ENCODE measurements at regions not wholly inside any gene's neighbourhood (a gene's known extent, or its start where the extent isn't known, plus 50 kb on each side); places are given as distances from the start of the nearest gene placed in this dataset.

GRCh38 chr12:67727702-67728666 lies 79.4 kb downstream of the DYRK2 start (continued):
- TF ChIP-seq, protein P1, sequence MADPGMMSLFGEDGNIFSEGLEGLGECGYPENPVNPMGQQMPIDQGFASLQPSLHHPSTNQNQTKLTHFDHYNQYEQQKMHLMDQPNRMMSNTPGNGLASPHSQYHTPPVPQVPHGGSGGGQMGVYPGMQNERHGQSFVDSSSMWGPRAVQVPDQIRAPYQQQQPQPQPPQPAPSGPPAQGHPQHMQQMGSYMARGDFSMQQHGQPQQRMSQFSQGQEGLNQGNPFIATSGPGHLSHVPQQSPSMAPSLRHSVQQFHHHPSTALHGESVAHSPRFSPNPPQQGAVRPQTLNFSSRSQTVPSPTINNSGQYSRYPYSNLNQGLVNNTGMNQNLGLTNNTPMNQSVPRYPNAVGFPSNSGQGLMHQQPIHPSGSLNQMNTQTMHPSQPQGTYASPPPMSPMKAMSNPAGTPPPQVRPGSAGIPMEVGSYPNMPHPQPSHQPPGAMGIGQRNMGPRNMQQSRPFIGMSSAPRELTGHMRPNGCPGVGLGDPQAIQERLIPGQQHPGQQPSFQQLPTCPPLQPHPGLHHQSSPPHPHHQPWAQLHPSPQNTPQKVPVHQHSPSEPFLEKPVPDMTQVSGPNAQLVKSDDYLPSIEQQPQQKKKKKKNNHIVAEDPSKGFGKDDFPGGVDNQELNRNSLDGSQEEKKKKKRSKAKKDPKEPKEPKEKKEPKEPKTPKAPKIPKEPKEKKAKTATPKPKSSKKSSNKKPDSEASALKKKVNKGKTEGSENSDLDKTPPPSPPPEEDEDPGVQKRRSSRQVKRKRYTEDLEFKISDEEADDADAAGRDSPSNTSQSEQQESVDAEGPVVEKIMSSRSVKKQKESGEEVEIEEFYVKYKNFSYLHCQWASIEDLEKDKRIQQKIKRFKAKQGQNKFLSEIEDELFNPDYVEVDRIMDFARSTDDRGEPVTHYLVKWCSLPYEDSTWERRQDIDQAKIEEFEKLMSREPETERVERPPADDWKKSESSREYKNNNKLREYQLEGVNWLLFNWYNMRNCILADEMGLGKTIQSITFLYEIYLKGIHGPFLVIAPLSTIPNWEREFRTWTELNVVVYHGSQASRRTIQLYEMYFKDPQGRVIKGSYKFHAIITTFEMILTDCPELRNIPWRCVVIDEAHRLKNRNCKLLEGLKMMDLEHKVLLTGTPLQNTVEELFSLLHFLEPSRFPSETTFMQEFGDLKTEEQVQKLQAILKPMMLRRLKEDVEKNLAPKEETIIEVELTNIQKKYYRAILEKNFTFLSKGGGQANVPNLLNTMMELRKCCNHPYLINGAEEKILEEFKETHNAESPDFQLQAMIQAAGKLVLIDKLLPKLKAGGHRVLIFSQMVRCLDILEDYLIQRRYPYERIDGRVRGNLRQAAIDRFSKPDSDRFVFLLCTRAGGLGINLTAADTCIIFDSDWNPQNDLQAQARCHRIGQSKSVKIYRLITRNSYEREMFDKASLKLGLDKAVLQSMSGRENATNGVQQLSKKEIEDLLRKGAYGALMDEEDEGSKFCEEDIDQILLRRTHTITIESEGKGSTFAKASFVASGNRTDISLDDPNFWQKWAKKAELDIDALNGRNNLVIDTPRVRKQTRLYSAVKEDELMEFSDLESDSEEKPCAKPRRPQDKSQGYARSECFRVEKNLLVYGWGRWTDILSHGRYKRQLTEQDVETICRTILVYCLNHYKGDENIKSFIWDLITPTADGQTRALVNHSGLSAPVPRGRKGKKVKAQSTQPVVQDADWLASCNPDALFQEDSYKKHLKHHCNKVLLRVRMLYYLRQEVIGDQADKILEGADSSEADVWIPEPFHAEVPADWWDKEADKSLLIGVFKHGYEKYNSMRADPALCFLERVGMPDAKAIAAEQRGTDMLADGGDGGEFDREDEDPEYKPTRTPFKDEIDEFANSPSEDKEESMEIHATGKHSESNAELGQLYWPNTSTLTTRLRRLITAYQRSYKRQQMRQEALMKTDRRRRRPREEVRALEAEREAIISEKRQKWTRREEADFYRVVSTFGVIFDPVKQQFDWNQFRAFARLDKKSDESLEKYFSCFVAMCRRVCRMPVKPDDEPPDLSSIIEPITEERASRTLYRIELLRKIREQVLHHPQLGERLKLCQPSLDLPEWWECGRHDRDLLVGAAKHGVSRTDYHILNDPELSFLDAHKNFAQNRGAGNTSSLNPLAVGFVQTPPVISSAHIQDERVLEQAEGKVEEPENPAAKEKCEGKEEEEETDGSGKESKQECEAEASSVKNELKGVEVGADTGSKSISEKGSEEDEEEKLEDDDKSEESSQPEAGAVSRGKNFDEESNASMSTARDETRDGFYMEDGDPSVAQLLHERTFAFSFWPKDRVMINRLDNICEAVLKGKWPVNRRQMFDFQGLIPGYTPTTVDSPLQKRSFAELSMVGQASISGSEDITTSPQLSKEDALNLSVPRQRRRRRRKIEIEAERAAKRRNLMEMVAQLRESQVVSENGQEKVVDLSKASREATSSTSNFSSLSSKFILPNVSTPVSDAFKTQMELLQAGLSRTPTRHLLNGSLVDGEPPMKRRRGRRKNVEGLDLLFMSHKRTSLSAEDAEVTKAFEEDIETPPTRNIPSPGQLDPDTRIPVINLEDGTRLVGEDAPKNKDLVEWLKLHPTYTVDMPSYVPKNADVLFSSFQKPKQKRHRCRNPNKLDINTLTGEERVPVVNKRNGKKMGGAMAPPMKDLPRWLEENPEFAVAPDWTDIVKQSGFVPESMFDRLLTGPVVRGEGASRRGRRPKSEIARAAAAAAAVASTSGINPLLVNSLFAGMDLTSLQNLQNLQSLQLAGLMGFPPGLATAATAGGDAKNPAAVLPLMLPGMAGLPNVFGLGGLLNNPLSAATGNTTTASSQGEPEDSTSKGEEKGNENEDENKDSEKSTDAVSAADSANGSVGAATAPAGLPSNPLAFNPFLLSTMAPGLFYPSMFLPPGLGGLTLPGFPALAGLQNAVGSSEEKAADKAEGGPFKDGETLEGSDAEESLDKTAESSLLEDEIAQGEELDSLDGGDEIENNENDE (IDR thresholded peaks at IDR 0.05; ENCODE audit: insufficient replicate concordance, low read length), result no peak

All from H1 (cell line).